ENCODE measurements at regions not wholly inside any gene's neighbourhood (a gene's known extent, or its start where the extent isn't known, plus 50 kb on each side); places are given as distances from the start of the nearest gene placed in this dataset.

DNA sequence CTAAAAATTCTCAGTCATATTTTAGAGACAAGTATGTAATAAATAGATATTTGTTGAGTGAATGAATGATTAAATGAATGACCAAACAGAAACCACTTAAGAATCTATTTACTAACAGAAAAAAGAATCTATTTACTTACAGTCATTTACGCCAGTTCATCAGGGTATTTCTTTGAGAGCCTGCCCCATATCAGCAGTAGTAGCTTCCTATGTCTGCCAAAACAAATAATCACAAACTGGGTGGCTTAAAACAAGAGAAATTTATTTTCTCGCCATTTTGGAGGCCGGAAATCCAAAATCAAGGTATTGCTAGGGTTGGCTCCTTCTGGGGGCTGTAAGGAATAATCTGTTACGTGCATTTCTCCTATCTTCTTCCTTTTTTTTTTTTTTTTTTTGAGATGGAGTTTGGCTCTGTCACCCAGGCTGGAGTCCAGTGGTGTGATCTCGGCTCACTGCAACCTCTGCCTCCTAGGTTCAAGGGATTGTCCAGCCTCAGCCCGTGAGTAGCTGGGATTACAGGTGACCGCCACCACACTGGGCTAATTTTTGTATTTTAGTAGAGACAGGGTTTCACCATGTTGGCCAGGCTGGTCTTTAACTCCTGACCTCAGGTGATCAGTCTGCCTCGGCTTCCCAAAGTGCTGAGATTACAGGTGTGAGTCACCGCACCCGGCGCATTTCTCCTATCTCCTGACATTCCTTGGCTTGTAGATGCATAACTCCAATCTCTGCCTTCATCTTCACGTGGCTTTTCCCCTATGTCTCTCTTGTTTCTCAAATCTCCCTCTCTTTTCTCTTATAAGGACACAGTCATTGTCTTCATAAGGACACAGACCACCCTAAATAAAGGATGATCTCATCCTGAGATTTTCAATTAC lies 65.2 kb upstream of the SPPL2A start:
- TF ChIP-seq CTCF (IDR thresholded peaks at IDR 0.05) (no peak), EZH2 (IDR thresholded peaks at IDR 0.05; ENCODE audit: borderline replicate concordance, insufficient read depth, low read depth, low read length, poor library complexity, severe bottlenecking) (no peak)

All from B cell (primary cell).